HFFc6 (cell line): ENCODE measurements at regions not wholly inside any gene's neighbourhood (a gene's known extent, or its start where the extent isn't known, plus 50 kb on each side); places are given as distances from the start of the nearest gene placed in this dataset.

Experiments used
- DNase-seq: peaks from one replicate; pipeline ENCODE4 v3.0.0-alpha.2; 2018
- H3K27ac Mint-ChIP-seq: 2 replicates; pipeline ENCODE4 v1.8.0; 2020; ENCODE audit warnings: mild to moderate bottlenecking, mixed read lengths
- H3K27me3 Mint-ChIP-seq: 2 replicates; pipeline ENCODE4 v1.8.0; 2021; ENCODE audit warnings: mild to moderate bottlenecking, moderate library complexity, mixed read lengths; ENCODE audit not compliant: insufficient read depth
- H3K36me3 Mint-ChIP-seq: 2 replicates; pipeline ENCODE4 v1.8.0; 2021; ENCODE audit warnings: low read depth, mixed read lengths
- H3K4me1 Mint-ChIP-seq: 2 replicates; pipeline ENCODE4 v1.8.0; 2020; ENCODE audit warnings: low read depth, mixed read lengths
- H3K4me3 Mint-ChIP-seq: 2 replicates; pipeline ENCODE4 v1.8.0; 2020; ENCODE audit warnings: mild to moderate bottlenecking, moderate library complexity, mixed read lengths
- H3K9me3 Mint-ChIP-seq: 2 replicates; pipeline ENCODE4 v1.8.0; 2020; ENCODE audit warnings: mild to moderate bottlenecking, mixed read lengths
- TF ChIP-seq, protein P1 (sequence below): fragments of 200-600 bp; sonication (generic); IDR thresholded peaks from 2 replicates; pipeline ENCODE4 v1.5.0; 2021; ENCODE audit warnings: antibody characterized with exemption, mild to moderate bottlenecking

DNA sequence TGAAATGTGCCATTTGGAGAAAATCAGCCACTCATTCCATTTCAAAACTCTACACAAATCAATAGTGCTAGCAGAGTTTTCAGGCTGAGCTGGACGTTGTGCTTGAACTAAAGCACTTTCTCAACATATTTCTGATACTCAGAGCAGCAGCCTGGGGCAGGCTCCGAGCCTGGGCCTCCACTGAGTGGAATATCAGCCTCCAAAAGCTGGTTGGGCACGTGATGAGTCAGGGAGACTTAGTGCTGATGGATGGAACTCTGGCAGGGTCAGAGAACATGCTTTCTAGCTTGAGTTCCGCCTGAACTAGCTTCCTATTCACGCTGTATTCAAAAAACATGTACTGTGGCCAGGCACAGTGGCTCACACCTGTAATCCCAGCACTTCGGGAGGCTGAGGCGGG, 85.8 kb upstream of the PCDH8 start:
- Mint-ChIP-seq H3K4me3 (no peak overlapping the region), H3K9me3 (peaks cover 46% of the 10 kb centered on the region), H3K27me3 (no peaks in the 10 kb centered on the region), H3K36me3 (no peaks in the 10 kb centered on the region), H3K4me1 (no peaks in the 10 kb centered on the region), H3K27ac (no peak overlapping the region)
- no peak for DNase-seq
- TF ChIP-seq, protein P1, sequence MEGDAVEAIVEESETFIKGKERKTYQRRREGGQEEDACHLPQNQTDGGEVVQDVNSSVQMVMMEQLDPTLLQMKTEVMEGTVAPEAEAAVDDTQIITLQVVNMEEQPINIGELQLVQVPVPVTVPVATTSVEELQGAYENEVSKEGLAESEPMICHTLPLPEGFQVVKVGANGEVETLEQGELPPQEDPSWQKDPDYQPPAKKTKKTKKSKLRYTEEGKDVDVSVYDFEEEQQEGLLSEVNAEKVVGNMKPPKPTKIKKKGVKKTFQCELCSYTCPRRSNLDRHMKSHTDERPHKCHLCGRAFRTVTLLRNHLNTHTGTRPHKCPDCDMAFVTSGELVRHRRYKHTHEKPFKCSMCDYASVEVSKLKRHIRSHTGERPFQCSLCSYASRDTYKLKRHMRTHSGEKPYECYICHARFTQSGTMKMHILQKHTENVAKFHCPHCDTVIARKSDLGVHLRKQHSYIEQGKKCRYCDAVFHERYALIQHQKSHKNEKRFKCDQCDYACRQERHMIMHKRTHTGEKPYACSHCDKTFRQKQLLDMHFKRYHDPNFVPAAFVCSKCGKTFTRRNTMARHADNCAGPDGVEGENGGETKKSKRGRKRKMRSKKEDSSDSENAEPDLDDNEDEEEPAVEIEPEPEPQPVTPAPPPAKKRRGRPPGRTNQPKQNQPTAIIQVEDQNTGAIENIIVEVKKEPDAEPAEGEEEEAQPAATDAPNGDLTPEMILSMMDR, result no peak

DNA sequence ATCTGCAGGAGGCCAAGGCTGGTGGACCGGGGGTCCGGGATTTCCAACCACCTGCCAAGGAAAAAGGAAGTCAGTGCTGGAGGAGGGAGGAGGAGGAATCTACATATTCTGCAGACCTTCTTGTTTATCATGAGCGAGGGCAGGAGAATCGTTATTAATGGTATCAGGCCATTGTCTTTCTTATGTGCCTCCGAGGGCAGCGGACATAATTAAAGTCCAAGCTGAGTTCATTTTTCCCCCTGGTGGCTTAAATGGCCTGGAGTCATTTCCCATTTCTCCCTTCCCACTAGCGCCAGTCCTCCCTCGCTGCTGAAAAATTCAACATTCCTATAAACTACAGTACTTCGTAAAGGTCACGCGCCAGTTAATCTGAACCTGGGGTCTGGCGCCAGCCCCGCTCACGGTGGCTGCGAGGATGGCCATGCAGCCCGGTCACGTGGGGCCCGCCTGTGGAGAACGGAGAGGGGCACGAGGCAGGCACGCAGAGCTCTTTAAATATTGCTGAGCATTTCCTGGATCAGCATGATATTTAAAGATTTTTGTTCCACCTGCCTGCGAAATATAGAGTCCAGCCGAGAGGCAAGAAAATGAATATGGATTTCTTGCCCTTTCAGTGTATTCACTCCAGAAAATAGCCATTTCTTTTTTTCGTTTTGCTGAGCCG, 85.2 kb upstream of the PCDH8 start:
- TF ChIP-seq, protein P1, result no peak
- Mint-ChIP-seq H3K9me3 (peaks cover 49% of the 10 kb centered on the region), H3K27ac (no peak overlapping the region), H3K4me3 (no peak overlapping the region), H3K36me3 (no peaks in the 10 kb centered on the region; the same call in 1 of the 2 replicates), H3K4me1 (no peaks in the 10 kb centered on the region), H3K27me3 (no peaks in the 10 kb centered on the region)
- no peak for DNase-seq

DNA sequence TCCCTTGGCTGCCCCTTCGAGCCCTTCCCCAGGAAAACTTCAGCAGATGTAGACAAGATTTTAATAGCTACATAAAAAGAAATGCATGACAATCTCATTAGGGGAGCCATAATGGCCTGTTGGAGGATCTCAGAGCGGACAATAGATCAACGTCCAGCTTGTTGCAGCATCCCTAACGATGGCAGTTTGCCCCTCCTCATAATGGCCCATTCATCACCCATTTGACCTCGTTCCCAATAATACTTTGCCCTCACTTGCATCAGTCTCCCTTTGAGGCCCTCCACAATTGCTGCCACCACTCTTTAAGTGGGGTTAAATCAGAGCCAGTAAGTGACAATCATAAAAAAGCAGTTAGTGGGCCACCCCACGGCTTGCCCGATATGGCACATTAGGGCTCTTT, 84.7 kb upstream of the PCDH8 start:
- Mint-ChIP-seq H3K4me3 (no peak overlapping the region), H3K9me3 (peaks cover 53% of the 10 kb centered on the region), H3K27me3 (no peaks in the 10 kb centered on the region), H3K4me1 (no peaks in the 10 kb centered on the region), H3K36me3 (no peaks in the 10 kb centered on the region; the same call in 1 of the 2 replicates), H3K27ac (no peak overlapping the region)
- TF ChIP-seq, protein P1, result no peak
- no peak for DNase-seq

DNA sequence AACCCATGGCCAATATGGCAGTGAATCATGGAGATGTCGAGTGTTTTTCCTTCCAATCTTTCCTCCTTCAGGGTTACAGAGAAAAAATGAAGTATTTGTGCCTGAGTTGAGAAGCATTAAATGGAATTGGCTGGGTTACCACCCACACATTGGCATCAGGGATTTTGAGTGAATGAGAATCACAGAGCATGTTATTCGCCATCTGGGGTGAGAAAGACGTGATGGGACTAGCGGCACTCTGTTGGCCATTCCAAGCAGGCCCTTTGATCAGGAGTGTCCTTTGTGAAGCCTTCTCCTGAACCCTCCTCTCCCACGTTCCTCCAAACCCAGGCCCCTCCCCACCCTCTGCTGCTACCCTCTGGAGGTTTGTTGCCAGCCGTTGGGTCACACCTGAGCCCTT, 84.2 kb upstream of the PCDH8 start:
- TF ChIP-seq, protein P1, result no peak
- Mint-ChIP-seq H3K4me1 (no peaks in the 10 kb centered on the region), H3K36me3 (no peaks in the 10 kb centered on the region; the same call in 1 of the 2 replicates), H3K27me3 (no peaks in the 10 kb centered on the region), H3K27ac (no peak overlapping the region), H3K4me3 (no peak overlapping the region), H3K9me3 (peaks cover 49% of the 10 kb centered on the region)
- no peak for DNase-seq

DNA sequence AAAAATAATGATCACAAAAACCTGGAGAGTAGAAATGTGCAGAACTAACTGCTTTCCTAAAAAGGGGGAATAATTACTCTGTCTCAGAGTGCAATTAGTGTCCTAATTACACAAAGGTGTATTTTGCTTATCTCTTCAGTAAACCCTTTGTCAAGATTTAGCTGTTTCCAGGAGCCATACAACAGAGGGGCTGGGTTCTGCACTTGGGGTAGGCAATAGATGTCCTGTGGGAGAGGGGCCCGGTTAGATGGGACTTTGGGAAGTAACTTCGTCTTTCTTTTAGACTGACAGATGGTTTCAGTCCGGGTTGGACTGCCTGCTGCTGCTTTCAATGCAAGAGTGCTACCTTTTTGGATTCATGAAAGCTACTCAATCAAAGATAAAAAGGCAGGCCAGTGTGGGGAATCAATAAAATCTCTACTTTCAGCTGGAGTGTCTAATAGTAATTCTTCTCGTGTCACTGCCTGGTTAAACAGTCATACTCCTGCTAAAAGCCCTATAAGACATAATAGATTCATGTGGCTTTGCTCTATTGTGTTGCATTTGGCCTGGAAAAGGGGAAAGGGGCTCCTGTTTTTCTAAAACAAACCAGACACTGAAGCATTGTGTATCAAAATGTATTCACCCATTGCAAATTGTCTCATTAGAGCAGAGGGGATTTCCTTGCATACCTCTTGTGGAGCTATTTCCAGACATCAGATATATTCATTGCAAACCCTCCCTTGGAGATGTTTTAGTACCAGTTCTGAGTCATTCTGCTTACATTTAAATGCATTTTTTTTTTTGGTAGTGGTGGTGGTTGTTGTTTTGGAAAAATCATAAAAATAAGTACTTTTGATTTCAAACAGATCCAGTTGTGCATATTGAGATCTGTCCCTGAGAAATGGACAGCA, 83.3 kb upstream of the PCDH8 start:
- H3K27ac Mint-ChIP-seq, result no peak overlapping the region
- H3K27me3 Mint-ChIP-seq, result no peaks in the 10 kb centered on the region
- H3K36me3 Mint-ChIP-seq, result no peaks in the 10 kb centered on the region; the same call in 1 of the 2 replicates
- DNase-seq, result no peak
- H3K4me1 Mint-ChIP-seq, result no peaks in the 10 kb centered on the region
- H3K4me3 Mint-ChIP-seq, result no peak overlapping the region
- H3K9me3 Mint-ChIP-seq, result peaks cover 46% of the 10 kb centered on the region
- TF ChIP-seq, protein P1, result no peak
